GM18502 (cell line): ENCODE measurements at regions not wholly inside any gene's neighbourhood (a gene's known extent, or its start where the extent isn't known, plus 50 kb on each side); places are given as distances from the start of the nearest gene placed in this dataset.
"Not testable (repeated sequence)": the region's sequence is repeated elsewhere in the genome, so short reads cannot be mapped to it uniquely, and the experiment has no call there.

Experiments
- ATAC-seq: cut with Tn5 transposase; IDR thresholded peaks from one replicate; pipeline ENCODE4 v1.9.1; 2021; ENCODE audit warnings: mild to moderate bottlenecking; ENCODE audit not compliant: unreplicated experiment, poor library complexity

DNA sequence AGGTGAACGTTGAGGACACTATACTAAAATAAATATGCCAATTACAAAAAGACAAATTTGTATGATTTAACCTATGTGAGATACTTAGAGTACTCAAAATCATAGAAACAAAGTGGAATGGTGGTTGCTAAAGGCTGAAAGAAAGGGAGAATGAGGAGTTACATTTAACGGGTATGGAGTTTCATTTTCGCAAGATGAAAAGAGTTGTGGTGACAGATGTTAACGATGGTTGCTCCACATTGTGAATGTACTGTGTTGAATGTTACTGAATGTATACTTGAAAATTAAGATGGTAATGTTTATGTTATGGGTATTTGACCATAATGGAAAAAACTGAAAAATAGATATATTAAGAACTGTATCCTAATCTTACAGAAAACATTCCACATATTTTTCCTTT lies 51.3 kb upstream of the MOCS2 start:
- no peak for ATAC-seq

- ATAC-seq = no peak
Measured at GRCh38 chr5:53161876-53162275, 52.3 kb upstream of the MOCS2 start.

DNA sequence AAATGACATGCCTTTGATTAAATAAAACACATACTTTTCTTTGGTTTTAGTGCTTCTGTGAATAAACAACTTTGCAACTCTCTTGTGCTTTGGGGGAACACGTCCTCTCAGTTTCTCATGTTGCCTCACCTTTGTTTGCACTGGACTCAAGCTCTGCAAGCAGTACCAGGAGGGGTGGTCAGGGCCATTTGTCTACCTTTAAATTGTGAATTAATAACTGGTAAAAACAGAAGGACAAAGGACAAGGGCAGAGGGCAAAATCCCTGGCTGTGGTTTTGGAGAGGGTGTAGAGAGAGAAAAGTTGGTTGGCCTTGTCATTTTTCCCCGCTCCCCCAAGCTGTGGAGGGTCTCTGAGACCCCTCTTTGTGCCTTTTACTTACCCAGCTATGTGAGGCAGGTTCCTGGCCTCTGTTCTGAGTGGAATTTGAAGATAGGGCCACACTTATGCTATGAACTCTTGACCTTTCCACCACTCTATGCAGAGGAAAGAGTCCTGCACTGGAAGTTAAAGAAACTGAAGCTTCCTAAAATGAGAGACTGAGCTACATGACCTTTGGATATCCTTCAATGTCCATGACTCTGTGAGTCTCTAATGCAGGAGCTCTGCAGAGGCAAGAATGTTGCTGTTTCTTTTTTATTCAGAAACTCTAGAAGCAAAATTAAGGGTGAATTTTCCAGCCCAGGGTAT lies 55.1 kb upstream of the MOCS2 start:
- ATAC-seq = no peak

DNA sequence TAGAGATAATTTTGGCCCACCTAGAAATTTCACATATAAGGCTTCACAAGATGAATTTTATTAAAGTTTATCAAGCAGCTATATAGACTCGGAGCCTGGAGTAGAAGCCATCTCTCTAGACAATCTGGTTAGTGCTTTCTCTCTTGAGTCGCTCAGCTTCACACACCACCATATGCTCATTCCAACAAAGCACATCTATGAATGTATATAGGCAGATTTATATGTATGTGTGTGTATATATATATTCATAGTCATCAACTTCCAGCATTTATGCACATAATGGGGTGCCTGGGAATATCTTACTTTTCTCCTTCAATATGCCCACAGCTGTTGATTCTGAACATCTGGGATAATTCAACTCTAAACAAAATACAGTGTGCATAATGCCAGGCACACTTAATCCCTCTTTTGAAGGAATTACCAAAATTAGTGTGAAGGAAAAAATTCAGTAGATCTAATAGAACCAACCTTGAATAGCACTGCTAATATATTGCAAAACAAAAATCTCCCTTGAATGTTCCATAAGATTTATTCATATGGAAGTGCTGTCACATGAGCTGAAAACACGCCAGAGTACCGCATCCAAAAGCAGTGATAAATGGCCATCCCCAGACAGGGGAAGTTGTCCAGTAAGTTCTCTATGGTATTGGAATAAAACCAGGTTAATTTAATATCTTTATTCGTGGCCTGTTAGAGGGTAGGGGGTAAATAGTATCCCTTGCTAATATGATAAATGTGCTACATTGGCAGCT lies 56.0 kb upstream of the MOCS2 start:
- no peak for ATAC-seq

DNA sequence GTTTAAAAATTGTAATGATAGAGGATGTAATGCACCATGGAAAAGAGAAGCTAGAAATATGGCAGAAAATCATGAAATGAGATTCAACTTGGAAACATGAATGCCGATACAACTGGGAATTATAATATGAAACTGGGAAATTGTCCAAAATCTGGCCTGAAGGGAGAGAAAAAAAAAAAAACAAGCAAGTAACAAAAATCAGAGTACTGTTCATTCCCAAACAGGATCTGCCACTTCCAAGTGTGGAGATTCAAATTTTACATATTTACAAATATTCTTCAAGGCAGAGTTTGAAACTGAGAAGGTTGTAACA lies 56.6 kb upstream of the MOCS2 start:
- ATAC-seq = no peak

DNA sequence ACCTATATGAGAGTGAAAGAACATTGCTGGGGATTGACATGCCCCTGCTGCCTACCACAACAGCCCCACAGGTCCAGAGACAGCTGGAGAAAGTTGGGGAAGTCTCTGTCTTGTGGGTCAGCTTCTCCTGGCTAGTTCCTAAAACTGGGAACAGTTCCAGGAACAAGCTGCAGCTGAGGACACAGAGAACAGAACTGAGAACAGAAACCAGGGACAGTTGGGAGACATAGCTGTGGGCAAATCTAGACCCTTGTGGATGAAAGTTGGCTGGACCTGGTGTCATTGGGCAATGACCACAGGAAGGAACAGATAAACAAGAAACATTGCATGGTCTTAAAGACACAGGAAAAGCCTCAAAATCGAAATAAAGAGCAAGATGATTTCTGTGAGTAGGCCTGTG lies 58.3 kb upstream of the MOCS2 start:
- no peak for ATAC-seq

GRCh38 chr5:53169933-53170332 lies 60.4 kb upstream of the MOCS2 start:
- no peak for ATAC-seq

DNA sequence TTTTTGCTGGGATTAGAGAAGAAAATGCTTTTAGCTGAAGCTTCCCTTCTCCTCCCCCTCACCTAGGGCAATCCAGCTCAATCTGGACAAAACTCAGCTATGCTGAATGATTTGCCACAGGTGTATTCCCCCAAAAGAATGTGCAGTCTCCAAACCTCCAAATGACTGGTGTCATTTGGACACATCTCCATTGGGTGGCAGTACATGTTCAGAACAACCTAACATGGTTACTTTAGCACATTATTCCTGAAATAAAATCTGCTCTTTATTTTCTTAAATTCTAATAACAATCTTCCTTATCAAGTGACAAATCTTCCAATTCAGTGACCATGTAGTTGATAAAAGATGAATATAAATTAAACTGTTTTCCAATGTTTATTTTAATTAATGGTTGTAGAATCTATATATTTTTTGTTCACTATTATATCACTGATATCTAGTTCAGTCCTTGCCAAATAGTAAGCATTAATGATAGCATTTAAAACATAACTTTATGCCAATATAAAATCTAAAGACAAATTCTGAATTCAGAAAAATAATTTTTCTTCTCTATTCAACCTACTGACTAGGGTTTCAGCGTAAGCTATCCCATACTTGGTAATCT lies 61.3 kb upstream of the MOCS2 start:
- no peak for ATAC-seq

- not testable (repeated sequence) for ATAC-seq
Measured at GRCh38 chr5:53172073-53172472, 62.5 kb upstream of the MOCS2 start.

DNA sequence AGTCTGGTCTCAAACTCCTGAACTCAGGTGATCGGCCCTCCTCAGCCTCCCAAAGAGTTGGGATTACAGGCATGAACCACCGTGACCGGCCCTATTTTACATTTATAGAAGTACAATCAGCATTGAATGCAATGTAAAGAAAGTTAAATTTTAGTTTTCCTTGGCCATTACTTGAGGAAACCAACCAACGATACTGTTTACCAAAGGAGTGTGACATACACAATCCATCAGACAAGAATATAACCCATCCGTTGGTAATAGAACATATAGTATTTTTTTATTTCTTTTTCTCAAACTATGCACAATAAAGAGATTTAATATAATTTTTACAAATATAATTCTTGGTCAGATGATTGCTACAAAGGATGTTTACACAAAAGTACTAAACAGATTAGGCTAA lies 63.1 kb upstream of the MOCS2 start:
- no peak for ATAC-seq

DNA sequence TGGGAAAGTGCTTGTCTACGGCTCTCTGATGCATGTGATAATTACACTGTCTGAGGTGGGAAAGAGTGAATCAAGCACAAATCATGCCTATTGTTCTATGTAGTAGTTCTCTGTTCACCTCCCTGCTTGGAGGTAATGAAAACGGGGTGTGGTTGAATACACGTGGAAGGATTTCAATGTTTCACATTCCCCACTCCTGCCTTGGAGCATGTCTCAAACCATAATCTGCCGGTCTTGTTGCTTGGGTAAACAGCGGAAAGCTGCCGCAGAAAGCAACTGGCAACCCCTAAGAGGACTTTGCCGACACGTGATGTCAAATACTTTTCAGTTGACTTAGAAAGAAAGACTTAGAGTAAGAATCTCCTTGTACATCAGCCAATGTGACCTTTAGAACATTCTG lies 63.5 kb upstream of the MOCS2 start:
- ATAC-seq = no peak

DNA sequence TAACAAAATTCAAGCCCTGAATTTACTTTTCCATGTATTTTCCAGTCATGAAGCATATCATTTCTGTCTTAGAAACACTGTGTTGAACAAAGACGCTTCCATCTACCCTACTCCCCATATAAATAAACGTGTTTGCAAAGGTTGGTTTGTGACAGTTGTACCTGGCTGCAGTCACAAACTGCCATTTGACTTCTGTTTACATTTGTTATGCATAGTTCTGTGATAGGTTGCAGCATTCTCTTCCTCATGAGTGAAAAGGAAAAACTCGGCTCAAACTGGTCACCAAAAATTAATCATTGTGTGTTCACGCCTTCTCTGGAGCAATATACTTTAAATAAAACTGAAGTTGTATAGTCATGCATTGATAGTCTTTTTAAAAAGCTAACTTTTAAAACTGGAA lies 69.3 kb upstream of the MOCS2 start:
- ATAC-seq = no peak

DNA sequence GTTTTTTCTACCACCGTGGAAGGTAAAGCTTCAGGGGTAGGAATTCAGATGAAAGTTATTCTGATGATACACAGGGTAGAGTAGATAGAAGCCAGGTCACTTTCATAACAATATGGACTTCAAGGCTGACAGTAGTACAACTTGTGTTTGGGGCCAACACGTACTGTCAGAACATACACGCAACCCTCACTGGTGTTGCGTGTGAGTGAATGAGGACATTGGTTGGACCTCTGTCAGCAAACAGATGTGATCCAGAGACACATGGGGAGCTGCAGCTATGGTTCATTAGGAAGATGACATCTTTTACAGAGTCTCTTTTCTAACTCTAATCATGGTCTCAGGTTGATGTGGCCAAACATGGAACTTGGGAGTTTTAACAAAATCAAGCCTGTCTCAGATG lies 70.1 kb upstream of the MOCS2 start:
- no peak for ATAC-seq

DNA sequence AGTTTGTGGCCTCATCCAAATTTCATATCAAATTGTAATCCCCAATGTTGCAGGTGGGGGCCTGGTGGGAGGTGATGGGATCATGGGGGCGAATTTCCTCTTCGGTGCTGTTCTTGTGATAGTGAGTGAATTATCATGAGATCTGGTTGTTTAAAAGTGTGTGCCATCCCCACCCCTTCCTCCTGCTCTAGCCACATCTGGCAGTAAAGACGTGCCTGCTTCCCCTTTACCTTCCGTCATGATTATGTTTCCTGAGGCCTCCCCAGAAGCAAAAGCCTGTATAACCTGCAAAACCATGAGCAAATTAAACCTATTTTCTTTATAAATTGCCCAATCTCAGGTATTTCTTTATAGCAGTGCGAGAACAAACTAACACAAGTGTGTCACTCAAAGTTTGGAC lies 71.0 kb upstream of the MOCS2 start:
- ATAC-seq = no peak

- ATAC-seq = no peak
Measured at GRCh38 chr5:53180991-53181390, 71.4 kb upstream of the MOCS2 start.

DNA sequence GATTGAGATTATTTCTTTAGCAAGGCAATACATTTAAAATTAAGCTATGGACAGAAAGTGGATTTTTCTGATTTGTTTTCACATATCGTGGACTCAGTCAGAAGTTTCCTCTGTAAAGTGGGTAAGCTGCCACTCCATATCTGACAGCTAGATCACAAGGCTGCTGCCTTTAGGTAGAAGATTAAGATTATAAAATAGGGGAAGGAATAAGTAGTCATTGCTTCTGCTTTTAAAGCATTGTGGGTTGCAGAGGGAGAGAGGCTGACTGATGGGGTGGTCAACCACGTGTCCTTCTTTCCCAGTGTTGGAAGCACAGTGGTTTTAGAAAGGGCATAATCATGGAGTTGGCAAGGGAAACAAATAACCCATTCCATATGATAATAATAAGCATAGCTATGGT lies 74.3 kb upstream of the MOCS2 start:
- ATAC-seq = no peak

DNA sequence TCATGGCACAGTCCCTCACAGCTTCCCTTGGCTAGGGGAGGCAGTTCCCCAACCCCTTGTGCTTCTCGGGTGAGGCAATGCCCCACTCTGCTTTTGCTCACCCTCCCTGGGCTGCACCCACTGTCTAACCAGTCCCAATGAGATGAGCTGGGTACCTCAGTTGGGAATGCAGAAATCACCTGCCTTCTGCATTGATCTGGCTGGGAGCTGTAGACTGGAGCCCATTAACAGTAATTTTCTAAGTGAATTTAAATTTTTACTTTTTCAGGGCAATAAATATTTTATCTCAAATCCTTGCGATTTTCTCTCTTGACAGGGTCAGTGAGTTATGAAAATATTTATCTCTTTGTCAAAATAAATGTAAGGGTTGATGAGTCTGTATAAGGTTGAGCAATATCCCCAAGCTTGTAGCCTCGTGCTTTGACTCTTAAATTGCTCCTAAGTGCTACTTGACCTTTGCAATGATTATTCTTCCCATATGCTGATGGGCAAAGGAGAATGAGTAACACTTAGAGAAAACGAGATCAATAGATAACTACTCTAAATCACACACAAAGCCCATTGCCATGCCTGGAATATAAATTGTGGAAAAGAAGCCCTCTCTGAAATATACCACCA lies 82.1 kb upstream of the MOCS2 start:
- no peak for ATAC-seq

GRCh38 chr5:53194086-53194485 lies 84.5 kb upstream of the MOCS2 start:
- ATAC-seq = no peak

- ATAC-seq = no peak
Measured at GRCh38 chr5:53199882-53200281, 90.3 kb upstream of the MOCS2 start.

GRCh38 chr5:53200306-53200705 lies 90.7 kb upstream of the MOCS2 start:
- ATAC-seq = no peak

- no peak for ATAC-seq
Measured at GRCh38 chr5:53201746-53202145, 92.2 kb upstream of the MOCS2 start.
